GM04503 (cell line): ENCODE measurements at regions not wholly inside any gene's neighbourhood (a gene's known extent, or its start where the extent isn't known, plus 50 kb on each side); places are given as distances from the start of the nearest gene placed in this dataset.
A peak's percentile ranks its signal among the peaks of the same experiment; 100 is the strongest.

Experiments
- DNase-seq: peaks from one replicate; pipeline ENCODE4 v3.0.0-alpha.2; 2012; ENCODE audit warnings: low read depth

GRCh38 chr3:161555320-161555719, 58.7 kb downstream of the OTOL1 start:
- no peak for DNase-seq

DNA sequence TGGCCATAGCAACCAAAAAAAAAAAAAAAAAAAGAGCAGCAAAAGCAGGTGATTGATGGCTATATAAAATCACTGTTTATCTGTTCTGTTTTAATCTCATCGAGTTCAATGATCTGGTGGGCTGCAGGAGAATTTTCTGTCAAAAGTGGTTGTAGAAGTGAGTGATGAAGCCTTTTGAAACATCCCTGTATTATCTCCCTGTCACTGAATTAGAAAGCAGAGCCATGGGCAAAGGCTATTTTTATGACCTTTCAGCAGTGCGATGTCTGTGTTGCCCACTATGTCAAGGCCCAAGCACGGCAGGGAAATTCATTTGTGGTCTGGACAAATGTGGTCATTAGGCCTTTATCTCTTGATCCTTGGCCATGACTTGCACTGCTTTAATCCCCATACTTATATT, 59.9 kb downstream of the OTOL1 start:
- DNase-seq: no peak

DNA sequence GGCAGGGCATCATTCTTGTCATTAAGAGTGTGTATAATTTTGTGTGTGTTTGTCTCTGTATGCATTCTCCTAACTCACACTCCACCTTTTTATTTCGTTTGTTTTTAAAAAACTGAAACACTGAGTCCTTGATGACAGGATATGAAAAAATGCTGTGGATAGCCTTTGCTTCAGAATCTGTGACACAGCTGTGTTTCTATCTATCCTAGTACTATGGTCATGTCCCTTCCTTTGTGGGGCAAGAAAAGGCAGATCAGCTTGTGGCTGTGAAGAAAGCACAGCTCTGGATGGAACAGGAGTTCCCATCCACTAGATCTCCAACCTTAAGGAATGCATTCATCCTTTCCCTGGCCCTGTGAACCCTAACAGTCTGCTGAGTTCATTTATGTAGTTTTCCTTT, 60.3 kb downstream of the OTOL1 start:
- no peak for DNase-seq

GRCh38 chr3:161557445-161558150, 61.0 kb downstream of the OTOL1 start:
- no peak for DNase-seq

- DNase-seq: no peak
These were observed 61.6 kb downstream of the OTOL1 start for GRCh38 chr3:161558236-161558635.

DNA sequence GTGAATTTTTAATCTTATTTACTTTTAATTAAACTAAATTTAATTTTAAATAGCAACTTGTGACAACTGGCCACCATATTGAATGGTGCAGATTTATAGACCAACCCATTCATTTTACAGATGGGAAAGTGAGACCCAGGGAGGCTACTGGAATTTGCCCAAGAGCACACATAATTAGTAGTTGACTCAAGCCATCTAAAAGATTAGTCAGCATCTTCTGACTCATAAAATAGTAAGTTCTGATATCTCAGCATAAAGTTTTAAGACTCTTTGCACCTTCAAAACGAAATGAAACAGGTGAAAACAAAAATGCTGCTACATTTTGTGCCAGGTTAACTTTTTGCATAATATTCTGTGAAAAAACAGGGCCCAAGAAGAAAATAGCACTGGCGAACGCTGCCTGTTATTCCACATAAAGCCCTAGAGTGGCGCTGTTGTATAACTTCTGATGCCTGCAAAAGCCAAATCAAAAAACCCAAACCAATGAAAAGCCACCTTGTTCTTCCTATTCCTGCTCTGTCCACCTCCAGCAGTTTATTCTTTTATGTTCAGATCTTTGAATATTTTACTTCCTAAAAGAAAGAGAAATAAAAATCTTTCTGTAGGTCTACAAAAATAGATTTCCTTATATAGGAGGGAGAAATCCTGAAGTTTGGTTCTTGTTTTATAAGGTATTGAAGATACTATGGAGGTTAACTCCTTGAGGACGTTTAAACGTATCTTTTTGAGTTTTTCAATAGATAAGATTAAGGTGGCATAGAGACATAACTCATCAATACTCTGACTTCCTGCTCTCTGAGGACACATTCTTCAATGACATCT, 62.8 kb downstream of the OTOL1 start:
- DNase-seq: no peak

- no peak for DNase-seq
These were observed 63.5 kb downstream of the OTOL1 start for GRCh38 chr3:161560008-161560637.

GRCh38 chr3:161567577-161568361, 71.2 kb downstream of the OTOL1 start:
- peak; percentile 34 for DNase-seq

- DNase-seq: no peak
These were observed 72.1 kb downstream of the OTOL1 start for GRCh38 chr3:161568671-161569070.

DNA sequence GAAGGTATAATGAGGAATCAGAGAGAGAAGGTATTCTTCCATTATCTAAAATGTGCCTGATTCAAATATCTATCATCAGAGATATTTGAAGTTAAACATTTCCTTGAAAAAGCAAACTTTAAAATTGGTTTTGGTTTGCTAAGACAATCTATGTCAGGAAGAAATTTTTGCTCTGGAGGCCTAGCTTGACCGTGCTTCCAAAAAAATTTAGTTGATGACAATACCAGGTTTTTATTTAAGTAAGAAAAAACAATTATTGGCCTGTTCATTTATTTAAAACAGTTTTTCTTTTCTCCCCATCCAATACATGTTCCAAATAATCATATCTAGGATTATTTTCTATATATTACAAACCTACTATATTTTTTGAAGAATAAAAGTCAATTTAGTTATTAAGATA, 75.3 kb downstream of the OTOL1 start:
- no peak for DNase-seq

DNA sequence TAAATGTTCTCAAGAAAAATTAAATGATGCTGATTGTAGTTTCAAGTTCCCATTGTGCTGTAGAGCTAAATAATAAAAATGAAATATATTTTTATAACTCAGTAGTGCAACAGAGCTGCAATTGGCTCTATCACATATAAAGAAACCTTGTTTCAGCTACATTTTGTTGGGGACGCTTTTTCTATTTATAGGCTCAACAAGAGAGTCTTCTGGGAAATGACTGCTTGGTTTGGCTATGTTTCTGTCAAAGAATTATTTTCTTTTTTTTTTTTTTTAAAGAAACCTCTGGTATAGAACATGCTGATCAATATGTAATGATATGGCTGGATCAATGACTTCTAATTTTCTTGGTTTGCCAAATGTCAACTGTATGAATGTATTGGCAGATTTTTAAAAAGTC, 76.5 kb downstream of the OTOL1 start:
- no peak for DNase-seq

GRCh38 chr3:161575901-161576300, 79.3 kb downstream of the OTOL1 start:
- no peak for DNase-seq

GRCh38 chr3:161576311-161576710, 79.7 kb downstream of the OTOL1 start:
- DNase-seq: no peak

DNA sequence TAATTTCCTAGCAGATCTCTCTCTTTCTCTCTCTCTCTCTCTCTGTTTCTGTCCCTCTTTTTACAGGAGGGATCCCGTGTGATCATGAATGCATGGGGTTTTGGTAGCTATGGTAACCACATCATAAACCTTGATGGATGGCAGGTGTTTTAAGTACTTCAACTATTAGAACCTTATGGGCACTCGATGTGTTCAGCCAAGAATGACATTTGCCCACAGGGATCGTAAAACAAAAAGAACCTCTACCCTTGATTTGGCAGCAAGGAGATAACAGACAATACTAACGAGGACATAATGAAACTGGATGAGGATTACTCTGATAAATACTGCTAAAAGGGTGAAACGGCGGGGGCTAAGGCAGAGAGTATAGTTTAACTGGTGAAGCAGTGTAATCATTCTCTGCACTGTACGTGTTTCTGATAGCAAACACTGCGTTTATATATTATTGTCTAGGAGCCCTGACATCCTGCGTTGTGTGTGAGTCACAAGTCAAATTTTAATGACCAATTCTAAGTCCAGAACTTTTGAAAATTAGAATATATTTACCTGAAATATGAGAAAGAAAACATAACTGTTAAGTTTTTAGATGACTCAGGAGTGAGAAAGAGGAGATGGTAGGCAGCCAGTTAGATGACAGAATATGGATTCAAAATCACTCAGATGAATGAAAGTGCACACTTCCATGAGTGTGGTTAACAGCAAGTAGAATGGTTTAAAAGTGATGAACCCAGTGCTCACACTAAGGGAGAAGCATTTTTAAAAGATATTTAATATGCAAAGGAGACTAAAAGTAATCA, 80.3 kb downstream of the OTOL1 start:
- DNase-seq: no peak

GRCh38 chr3:161577662-161578061, 81.1 kb downstream of the OTOL1 start:
- no peak for DNase-seq

DNA sequence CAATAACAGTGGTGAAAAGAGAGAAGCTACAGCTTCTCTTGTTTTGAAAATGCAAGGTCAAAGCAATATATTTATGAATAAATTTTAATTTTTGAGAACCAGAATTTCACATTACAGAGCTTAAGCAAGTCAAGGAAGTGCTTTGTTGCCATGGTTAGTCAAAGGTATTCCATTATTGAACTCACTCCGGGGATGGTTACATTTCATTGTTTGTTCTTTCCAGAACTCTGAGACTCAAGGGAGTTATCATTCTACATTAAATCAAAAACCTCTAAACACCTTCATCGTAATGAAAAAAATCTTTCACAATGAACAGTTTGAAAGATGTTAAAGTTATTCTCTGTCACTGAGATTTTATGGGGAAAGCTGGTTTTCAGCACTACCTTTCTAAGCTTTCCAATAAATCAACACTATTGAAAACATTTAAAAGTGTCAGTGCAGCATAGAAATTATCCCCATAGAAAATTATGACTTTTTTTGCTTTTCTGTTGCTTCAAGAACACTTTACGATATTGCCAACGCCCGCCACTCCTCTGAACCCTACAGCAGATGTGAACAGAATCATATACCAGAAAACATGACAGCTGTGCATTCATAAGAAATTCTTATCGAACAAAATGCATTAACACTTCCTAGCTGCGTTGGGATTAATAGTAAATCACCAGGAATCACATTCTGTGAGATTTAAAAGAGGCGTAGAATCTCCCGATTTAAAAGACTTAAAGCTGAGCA, 83.0 kb downstream of the OTOL1 start:
- no peak for DNase-seq

- no peak for DNase-seq
These were observed 89.3 kb downstream of the OTOL1 start for GRCh38 chr3:161585922-161586321.

DNA sequence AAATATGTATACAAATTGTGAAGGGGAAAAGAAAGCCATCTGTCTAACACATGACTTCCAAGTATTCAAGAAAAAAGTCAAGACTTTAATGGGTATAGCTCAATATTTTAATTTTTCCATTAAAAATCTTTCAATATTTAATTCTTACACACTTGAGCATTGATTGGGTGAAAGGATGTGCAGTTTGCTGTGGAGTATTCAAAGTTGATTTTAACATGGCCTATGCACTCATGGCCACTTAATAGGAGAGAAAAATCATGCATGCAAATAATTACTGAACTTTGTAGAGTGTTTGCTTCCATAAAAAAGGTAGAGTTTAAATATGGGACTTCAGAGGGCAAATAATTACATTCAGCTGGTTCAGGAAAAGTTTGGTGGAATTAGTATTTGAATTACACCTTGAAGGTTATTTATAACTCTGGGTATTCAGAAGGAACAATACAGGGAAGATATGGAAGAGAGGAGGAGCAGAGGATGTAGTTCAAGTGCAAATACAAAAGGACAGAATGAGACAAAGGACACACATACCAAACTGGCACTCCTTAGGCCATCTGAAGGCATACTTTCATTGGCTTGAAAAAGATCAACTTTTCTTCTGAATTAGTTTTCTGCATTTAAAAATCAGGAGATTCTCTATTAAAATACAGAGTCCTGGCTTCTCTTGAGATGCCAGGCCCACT, 90.1 kb downstream of the OTOL1 start:
- DNase-seq: no peak

DNA sequence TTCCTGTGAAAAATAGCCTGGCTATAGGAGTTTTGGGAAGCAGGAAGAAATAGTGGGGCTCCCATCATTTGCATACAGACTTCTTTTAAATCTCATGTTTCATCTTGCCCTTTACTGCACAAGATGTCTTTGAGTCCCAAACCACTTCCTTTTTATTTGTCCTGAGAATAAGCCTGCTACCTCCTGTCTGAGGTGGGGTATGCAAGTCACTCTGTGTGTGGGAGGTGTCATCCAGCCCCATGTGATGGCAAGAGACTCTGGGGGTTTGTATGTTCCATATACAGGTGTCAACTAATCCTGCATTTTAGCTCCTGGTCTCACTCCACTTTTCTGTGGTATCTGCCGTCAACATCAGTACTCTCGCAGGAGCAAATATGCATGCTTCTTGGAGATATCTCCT, 102.0 kb downstream of the OTOL1 start:
- no peak for DNase-seq

- no peak for DNase-seq
These were observed 103.1 kb downstream of the OTOL1 start for GRCh38 chr3:161599697-161600096.
